Fibroblast of mammary gland (primary cell): ENCODE measurements at regions not wholly inside any gene's neighbourhood (a gene's known extent, or its start where the extent isn't known, plus 50 kb on each side); places are given as distances from the start of the nearest gene placed in this dataset.
A peak's percentile ranks its signal among the peaks of the same experiment; 100 is the strongest.

Source experiments
- DNase-seq: peaks from one replicate; pipeline ENCODE4 v3.0.0-alpha.2; 2010; ENCODE audit warnings: low read depth
- H3K4me3 ChIP-seq: 2 replicates; pipeline ENCODE4 v1.5.1; 2011; ENCODE audit warnings: low read depth, mild to moderate bottlenecking, low read length, moderate library complexity; ENCODE audit not compliant: control insufficient read depth
- CTCF ChIP-seq: conservative IDR thresholded peaks from 2 replicates; pipeline ENCODE4 v1.5.1; 2011; ENCODE audit warnings: low read depth, low read length, inconsistent platforms; ENCODE audit not compliant: control insufficient read depth, insufficient read depth

GRCh38 chr3:161989012-161989411, 492.4 kb downstream of the OTOL1 start:
- DNase-seq = no peak
- TF ChIP-seq CTCF = no peak
- H3K4me3 ChIP-seq = no peak overlapping the region

GRCh38 chr3:161990036-161990435, 493.4 kb downstream of the OTOL1 start:
- DNase-seq = no peak
- TF ChIP-seq CTCF = no peak
- no peak overlapping the region for H3K4me3 ChIP-seq

GRCh38 chr3:161991901-161992540, 495.4 kb downstream of the OTOL1 start:
- no peak for DNase-seq
- no peak for TF ChIP-seq CTCF
- no peak overlapping the region for H3K4me3 ChIP-seq

GRCh38 chr3:161999846-162000245, 503.2 kb downstream of the OTOL1 start:
- no peak for TF ChIP-seq CTCF
- no peak overlapping the region for H3K4me3 ChIP-seq
- no peak for DNase-seq

- no peak for TF ChIP-seq CTCF
- peak; percentile 47 for DNase-seq
- H3K4me3 ChIP-seq = no peak overlapping the region
Observed at GRCh38 chr3:162007722-162008121, 511.1 kb downstream of the OTOL1 start.

- no peak for DNase-seq
- no peak for TF ChIP-seq CTCF
- H3K4me3 ChIP-seq = no peak overlapping the region
Observed at GRCh38 chr3:162012633-162013032, 516.0 kb downstream of the OTOL1 start.

GRCh38 chr3:162014284-162014683, 517.7 kb downstream of the OTOL1 start:
- DNase-seq = no peak
- no peak for TF ChIP-seq CTCF
- H3K4me3 ChIP-seq = no peak overlapping the region
